ENCODE measurements at regions not wholly inside any gene's neighbourhood (a gene's known extent, or its start where the extent isn't known, plus 50 kb on each side); places are given as distances from the start of the nearest gene placed in this dataset.

DNA sequence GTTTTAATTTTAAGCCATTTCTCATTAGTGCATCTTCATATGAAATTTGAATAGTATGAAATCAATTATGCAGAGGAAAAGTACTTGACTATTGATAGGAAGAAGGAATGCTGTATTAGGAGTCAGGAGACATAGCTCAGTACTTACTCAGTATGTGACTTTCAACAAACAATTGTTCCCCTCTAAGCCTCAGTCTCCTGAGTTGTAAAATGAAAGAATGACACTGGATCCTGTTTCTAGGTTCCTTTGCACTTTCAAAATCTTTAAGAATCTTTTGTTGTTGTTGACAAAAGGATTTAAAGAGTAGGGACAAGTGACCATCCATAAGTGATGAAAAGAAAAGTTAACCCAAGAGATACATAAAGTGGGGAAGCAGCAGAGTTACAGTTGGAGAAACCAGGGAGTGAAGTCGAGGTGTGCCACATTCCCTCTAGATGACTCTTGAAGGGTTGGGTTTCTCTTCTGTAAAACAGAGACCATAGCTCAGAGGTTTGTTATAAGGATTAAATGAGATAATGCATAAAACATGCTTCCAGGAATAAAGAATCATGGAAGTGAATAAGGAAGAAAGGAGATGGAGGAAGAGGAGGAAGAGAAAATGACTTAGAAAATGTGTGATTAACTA lies 105.7 kb upstream of the KCNJ15 start:
- TF ChIP-seq, protein P1, sequence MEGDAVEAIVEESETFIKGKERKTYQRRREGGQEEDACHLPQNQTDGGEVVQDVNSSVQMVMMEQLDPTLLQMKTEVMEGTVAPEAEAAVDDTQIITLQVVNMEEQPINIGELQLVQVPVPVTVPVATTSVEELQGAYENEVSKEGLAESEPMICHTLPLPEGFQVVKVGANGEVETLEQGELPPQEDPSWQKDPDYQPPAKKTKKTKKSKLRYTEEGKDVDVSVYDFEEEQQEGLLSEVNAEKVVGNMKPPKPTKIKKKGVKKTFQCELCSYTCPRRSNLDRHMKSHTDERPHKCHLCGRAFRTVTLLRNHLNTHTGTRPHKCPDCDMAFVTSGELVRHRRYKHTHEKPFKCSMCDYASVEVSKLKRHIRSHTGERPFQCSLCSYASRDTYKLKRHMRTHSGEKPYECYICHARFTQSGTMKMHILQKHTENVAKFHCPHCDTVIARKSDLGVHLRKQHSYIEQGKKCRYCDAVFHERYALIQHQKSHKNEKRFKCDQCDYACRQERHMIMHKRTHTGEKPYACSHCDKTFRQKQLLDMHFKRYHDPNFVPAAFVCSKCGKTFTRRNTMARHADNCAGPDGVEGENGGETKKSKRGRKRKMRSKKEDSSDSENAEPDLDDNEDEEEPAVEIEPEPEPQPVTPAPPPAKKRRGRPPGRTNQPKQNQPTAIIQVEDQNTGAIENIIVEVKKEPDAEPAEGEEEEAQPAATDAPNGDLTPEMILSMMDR (IDR thresholded peaks at IDR 0.05), result no peak
- no peak for TF ChIP-seq POLR2AphosphoS5 (IDR thresholded peaks at IDR 0.05; ENCODE audit: insufficient read depth in 1 of 2, low read depth in 1 of 2)
